ENCODE measurements at regions not wholly inside any gene's neighbourhood (a gene's known extent, or its start where the extent isn't known, plus 50 kb on each side); places are given as distances from the start of the nearest gene placed in this dataset.
"Not testable (repeated sequence)": the region's sequence is repeated elsewhere in the genome, so short reads cannot be mapped to it uniquely, and the experiment has no call there.

GRCh38 chr15:69559440-69560190 lies 107.0 kb downstream of the RPLP1 start:
- WGBS, 10 experiments: 76 to 100% (median 80%) methylated on average over 1 to 5 of the region's 5 CpGs; no CpG with 5 or more reads in 5 of the 10 experiments
- H3K27ac ChIP-seq: no peak overlapping the region

DNA sequence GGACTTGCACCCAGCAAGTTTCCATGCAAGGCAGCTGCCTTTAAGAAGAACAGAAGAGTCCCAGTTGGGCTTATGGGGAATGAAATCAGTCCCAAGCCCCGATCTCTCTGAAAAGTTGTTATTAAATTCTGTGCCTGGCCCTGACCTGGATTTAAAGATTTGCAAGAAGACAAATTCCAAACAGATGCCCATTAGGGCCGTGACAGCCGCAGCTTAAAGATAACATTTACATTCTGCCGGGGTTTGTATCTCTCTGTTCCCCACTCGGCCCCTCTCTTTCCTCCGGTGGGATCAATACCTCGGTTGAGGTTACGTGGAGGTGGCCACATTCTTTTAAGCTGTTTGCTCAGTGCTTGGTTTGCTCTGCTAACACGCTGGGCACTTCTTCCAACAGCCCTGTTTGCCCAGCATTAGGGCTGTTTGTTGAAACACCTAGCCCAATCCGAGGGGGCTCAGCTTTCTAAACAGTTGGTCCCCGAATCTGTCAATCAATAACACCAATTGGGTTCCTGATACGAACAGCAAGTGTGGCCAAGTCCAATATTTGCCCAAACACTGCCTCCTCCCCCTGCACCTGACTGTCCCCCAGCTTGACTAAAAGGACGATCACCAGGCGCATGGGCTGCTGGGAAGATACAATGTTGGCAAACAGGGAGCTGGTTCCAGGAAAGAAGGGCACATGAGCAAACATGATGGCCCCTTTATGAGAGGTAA lies 108.6 kb downstream of the RPLP1 start:
- in situ Hi-C loops (cut with MboI; ENCODE audit: low pct_unique_long_range_greater_than_20kb in 2 of 9, low sequenced_read_pairs in 9 of 9, unreplicated experiment in 9 of 9): no loop called here
- Histone ChIP-seq H3K4me3 (no peak overlapping the region), H3K4me1 (replicated peaks in 1 of 2) (peaks cover 24 to 29% of the 10 kb centered on the region in 2 donors), H3K27ac (no peak overlapping the region)
- 33 to 100% (median 78%) methylated on average over 1 to 8 of the region's 14 CpGs for WGBS, 10 experiments
- ATAC-seq (replicated peaks in 6 of 8): peak in 2 of 8 experiments; percentile 12 to 76

More at GRCh38 chr15:69559440-69560190, 107.0 kb downstream of the RPLP1 start:
- peaks cover 30 to 32% of the 10 kb centered on the region in 2 donors for H3K4me1 ChIP-seq (replicated peaks in 1 of 2)
- H3K4me3 ChIP-seq: no peak overlapping the region
- in situ Hi-C loops (cut with MboI; ENCODE audit: low pct_unique_long_range_greater_than_20kb in 2 of 9, low sequenced_read_pairs in 9 of 9, unreplicated experiment in 9 of 9): no loop called here
- ATAC-seq (replicated peaks in 6 of 8): no peak

DNA sequence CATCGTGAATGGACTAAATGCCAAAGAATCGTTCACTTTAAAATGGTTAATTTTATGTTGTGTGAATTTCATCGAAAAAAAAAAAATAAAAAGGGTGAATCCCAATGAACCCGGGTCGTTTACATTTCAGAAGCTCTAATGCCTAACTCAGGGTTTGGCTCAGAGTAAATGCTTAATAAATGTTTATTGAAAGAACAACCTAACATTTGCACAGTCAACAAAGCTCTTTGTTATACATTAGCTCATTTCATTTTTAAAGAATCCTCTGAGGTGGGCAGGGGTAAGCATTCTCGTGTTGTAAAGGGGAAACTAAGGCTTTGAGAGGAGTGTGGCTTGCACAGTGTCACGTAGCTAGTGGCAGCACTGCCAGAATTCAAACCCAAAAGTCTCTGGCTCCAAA lies 109.5 kb downstream of the RPLP1 start:
- peak in 1 of 8 experiments; percentile 5 for ATAC-seq (replicated peaks in 6 of 8)
- peaks cover 25% of the 10 kb centered on the region in 2 donors for H3K4me1 ChIP-seq (replicated peaks in 1 of 2)
- in situ Hi-C loops (cut with MboI; ENCODE audit: low pct_unique_long_range_greater_than_20kb in 2 of 9, low sequenced_read_pairs in 9 of 9, unreplicated experiment in 9 of 9): no loop called here
- no peak overlapping the region for H3K4me3 ChIP-seq
- H3K27ac ChIP-seq: no peak overlapping the region
- 39 to 76% (median 65%) methylated on average over 4 to 7 of the region's 7 CpGs; no CpG with 5 or more reads in 1 of the 10 experiments for WGBS, 10 experiments

DNA sequence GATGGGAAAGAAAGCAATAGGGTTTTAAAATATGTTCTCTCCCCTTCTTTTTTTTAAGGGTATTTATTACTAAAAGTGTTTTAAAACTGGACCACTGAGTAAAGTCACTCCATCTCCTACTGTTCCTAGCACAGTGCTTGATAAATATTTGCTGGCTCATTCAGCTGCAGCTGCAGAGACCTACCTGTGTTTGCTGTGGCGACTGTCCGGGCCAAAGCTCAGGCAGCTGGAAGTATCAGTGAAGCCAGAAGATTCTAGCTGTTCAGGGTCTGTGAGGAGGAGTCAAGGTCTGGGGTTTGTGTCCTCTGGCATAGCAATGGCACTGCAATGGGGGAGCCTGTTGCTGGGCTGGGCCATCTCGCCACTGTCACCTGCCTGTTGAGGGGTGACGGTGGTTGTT lies 109.9 kb downstream of the RPLP1 start:
- 80 to 100% (median 93%) methylated on average over 1 to 4 of the region's 4 CpGs; no CpG with 5 or more reads in 1 of the 10 experiments for WGBS, 10 experiments
- Histone ChIP-seq H3K27ac (no peak overlapping the region), H3K4me1 (replicated peaks in 1 of 2) (peaks cover 20 to 21% of the 10 kb centered on the region in 2 donors), H3K4me3 (no peak overlapping the region)
- peak in 1 of 8 experiments; percentile 16 for ATAC-seq (replicated peaks in 6 of 8)
- in situ Hi-C loops (cut with MboI; ENCODE audit: low pct_unique_long_range_greater_than_20kb in 2 of 9, low sequenced_read_pairs in 9 of 9, unreplicated experiment in 9 of 9): no loop called here

GRCh38 chr15:69565066-69565655 lies 112.5 kb downstream of the RPLP1 start:
- peaks cover 15 to 21% of the 10 kb centered on the region in 2 donors for H3K4me1 ChIP-seq (replicated peaks in 1 of 2)
- ATAC-seq (replicated peaks in 6 of 8): no peak
- H3K27ac ChIP-seq: no peak overlapping the region
- in situ Hi-C loops (cut with MboI; ENCODE audit: low pct_unique_long_range_greater_than_20kb in 2 of 9, low sequenced_read_pairs in 9 of 9, unreplicated experiment in 9 of 9): no loop called here
- H3K4me3 ChIP-seq: no peak overlapping the region
- WGBS, 10 experiments: 65 to 100% (median 92%) methylated on average over 1 to 9 of the region's 9 CpGs

GRCh38 chr15:69567238-69567760 lies 114.7 kb downstream of the RPLP1 start:
- H3K4me3 ChIP-seq; H3K4me1 ChIP-seq (replicated peaks in 1 of 2); H3K27ac ChIP-seq; in situ Hi-C loops (cut with MboI; ENCODE audit: low pct_unique_long_range_greater_than_20kb in 2 of 9, low sequenced_read_pairs in 9 of 9, unreplicated experiment in 9 of 9); ATAC-seq (replicated peaks in 6 of 8): not testable (repeated sequence)
- WGBS, 10 experiments: 95 to 100% methylated on average over 3 to 11 of the region's 31 CpGs; no CpG with 5 or more reads in 8 of the 10 experiments

DNA sequence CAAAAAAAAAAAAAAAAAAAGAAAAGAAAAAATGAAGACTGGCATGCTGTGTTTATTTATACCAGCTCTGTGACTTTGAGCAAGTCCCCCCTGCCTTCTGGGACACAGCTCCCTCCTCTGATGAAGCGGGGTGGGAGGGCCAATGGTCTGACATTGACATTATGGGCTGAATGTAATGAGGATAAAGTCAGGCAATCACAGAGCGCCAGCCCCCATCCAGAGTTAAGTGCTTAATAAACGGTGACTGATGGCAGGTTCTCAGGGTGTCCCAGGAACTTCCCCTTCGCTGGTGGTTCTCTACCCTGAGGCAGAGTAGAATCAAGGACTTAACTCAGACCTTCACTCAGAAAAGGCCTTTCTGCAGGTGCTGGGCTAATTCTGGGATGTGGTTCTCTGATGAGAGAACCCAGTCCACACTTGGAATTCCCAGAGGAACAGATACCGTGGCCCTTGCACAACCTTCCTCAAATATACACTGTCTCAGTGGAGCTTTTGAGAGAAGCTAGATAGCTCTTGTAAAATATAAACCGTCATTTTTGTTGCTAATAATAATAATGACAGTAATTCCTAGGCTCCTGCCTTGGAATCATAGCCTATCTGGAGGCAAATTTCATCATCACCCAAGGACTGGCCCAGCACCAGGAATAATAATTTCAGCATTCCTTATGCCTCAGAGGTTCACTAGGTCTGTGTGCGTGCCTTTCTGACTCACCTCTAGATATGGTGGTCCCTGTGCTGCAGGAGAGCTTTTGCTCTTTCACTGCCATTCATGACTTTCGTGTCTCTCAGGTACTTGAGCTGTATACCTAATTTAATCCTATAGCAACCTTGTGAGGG lies 115.8 kb downstream of the RPLP1 start:
- WGBS, 10 experiments: 33 to 95% (median 77%) methylated on average over 2 to 6 of the region's 8 CpGs; no CpG with 5 or more reads in 1 of the 10 experiments
- peak; percentile 38 to 84 (median 60) for ATAC-seq (replicated peaks in 6 of 8)
- in situ Hi-C loops (cut with MboI; ENCODE audit: low pct_unique_long_range_greater_than_20kb in 2 of 9, low sequenced_read_pairs in 9 of 9, unreplicated experiment in 9 of 9): no loop called here
- Histone ChIP-seq H3K4me3 (no peak overlapping the region), H3K27ac (no peak overlapping the region), H3K4me1 (replicated peaks in 1 of 2) (peaks cover 3 to 7% of the 10 kb centered on the region in 2 donors)

DNA sequence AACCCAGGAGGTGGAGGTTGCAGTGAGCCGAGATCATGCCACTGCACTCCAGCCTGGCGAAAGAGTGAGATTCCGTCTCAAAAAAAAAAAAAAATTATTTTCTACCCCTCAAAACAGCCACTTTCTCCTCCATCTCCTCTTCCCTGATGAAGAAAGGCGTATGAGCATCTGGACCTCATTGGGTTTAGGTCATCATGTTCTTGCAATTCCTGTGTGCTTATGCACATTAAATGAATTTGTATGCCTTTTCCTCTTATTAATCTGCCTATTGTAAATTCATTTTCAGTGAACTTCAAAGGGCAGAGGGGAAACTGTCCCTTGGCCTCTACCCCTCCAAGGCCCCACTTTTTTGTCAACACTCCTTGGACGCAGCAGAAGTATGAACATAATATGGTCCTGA lies 117.8 kb downstream of the RPLP1 start:
- in situ Hi-C loops (cut with MboI; ENCODE audit: low pct_unique_long_range_greater_than_20kb in 2 of 9, low sequenced_read_pairs in 9 of 9, unreplicated experiment in 9 of 9): loop anchor here in 1 of 9 experiments (10.0 kb wide), 1 partner anchor 86 kb away; no protein-coding TSS in a partner anchor
- ATAC-seq (replicated peaks in 6 of 8): peak in 3 of 8 experiments; percentile 65 to 74 (median 70)
- 0 to 100% (median 47%) methylated on average over 1 to 4 of the region's 5 CpGs; no CpG with 5 or more reads in 1 of the 10 experiments for WGBS, 10 experiments

GRCh38 chr15:69570997-69571396 lies 118.4 kb downstream of the RPLP1 start:
- H3K4me3 ChIP-seq: no peak overlapping the region
- H3K4me1 ChIP-seq (replicated peaks in 1 of 2): peaks cover 7 to 8% of the 10 kb centered on the region in 2 donors
- H3K27ac ChIP-seq: no peak overlapping the region
- no peak for ATAC-seq (replicated peaks in 6 of 8)
- in situ Hi-C loops (cut with MboI; ENCODE audit: low pct_unique_long_range_greater_than_20kb in 2 of 9, low sequenced_read_pairs in 9 of 9, unreplicated experiment in 9 of 9): loop anchor here in 1 of 9 experiments (10.0 kb wide), 1 partner anchor 86 kb away; no protein-coding TSS in a partner anchor
- 59 to 100% (median 100%) methylated on average over 1 to 5 of the region's 5 CpGs; no CpG with 5 or more reads in 1 of the 10 experiments for WGBS, 10 experiments

More for the DNA sequence above, 117.8 kb downstream of the RPLP1 start:
- no peak overlapping the region for H3K4me3 ChIP-seq
- peaks cover 7% of the 10 kb centered on the region in 2 donors for H3K4me1 ChIP-seq (replicated peaks in 1 of 2)
- no peak overlapping the region for H3K27ac ChIP-seq

DNA sequence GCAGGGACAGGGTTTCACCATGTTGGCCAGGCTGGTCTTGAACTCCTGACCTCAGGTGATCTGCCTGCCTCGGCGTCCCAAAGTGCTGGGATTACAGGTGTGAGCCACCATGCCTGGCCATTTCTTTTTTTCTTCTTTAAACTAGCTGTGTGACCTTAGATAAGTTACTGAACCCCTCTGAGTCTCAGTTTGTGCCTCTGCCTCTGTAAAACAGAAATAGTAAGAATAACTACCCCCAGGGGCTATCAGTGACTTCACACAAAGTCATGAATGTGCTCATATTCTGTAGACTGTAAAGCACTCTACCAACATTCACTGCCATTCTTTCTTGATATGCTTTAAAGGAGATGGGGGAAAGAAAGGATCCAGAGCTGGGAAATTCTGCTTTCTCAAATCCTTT lies 120.7 kb downstream of the RPLP1 start:
- ATAC-seq (replicated peaks in 6 of 8); H3K27ac ChIP-seq; H3K4me3 ChIP-seq: not testable (repeated sequence)
- 57 to 100% (median 83%) methylated on average over 2 of the region's 2 CpGs; no CpG with 5 or more reads in 5 of the 10 experiments for WGBS, 10 experiments
- in situ Hi-C loops (cut with MboI; ENCODE audit: low pct_unique_long_range_greater_than_20kb in 2 of 9, low sequenced_read_pairs in 9 of 9, unreplicated experiment in 9 of 9): loop anchor here in 1 of 9 experiments (10.0 kb wide), 1 partner anchor 88 kb away; no protein-coding TSS in a partner anchor
- H3K4me1 ChIP-seq (replicated peaks in 1 of 2): peaks cover 14 to 15% of the 10 kb centered on the region in 2 donors

DNA sequence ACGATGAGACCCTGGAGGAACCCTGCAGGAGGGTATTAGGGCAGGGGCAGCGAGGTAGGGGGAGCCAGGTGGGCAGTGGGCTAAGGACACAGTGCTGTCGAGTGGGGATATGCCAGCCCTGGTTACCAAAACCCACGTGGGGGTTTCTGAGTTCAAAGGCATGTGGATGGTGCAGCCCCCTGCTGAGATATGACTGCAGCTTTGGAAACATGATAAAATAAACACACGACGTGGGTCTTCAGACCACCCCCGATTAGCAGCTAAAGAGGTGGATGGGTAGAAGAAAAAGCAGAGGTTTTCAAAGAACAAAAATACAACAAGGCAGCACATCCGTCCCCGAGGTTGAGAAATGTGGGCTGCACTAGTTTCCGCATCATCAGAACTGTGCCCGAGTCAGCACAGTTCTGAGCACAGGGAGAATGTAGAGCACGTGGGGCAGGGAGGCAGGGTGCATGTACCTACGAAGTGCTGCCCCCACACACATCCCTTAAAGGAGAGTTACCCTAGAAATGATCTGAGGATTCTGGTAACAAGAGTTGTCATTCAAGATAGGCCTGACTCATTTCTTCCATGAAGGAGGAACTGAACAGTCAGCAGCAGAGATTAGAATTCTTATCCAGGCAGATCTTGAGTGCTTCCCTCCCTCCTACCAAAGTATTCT lies 121.3 kb downstream of the RPLP1 start:
- WGBS, 10 experiments: 27 to 80% (median 59%) methylated on average over 1 to 9 of the region's 13 CpGs; no CpG with 5 or more reads in 3 of the 10 experiments
- in situ Hi-C loops (cut with MboI; ENCODE audit: low pct_unique_long_range_greater_than_20kb in 2 of 9, low sequenced_read_pairs in 9 of 9, unreplicated experiment in 9 of 9): loop anchor here in 1 of 9 experiments (10.0 kb wide), 1 partner anchor 89 kb away; no protein-coding TSS in a partner anchor
- Histone ChIP-seq H3K4me1 (replicated peaks in 1 of 2) (peaks cover 11 to 14% of the 10 kb centered on the region in 2 donors), H3K4me3 (no peak overlapping the region), H3K27ac (no peak overlapping the region)
- peak in 2 of 8 experiments; percentile 30 to 32 for ATAC-seq (replicated peaks in 6 of 8)
